BLaER1 treated with 17β-estradiol and CSF1 and Interleukin-3, amounts not matched to agents 10 nM and 100 nM (cell line): ENCODE measurements at regions not wholly inside any gene's neighbourhood (a gene's known extent, or its start where the extent isn't known, plus 50 kb on each side); places are given as distances from the start of the nearest gene placed in this dataset.
A peak's percentile ranks its signal among the peaks of the same experiment; 100 is the strongest.

Experiments
- H3K27ac ChIP-seq, 11 experiments: shearing (Covaris generic); formaldehyde crosslinking; 2 replicates each; pipeline ENCODE4 v1.8.1; 2022
- H3K27me3 ChIP-seq, 11 experiments: shearing (Covaris generic); formaldehyde crosslinking; 2 replicates each; pipeline ENCODE4 v1.8.1; 2022
- H3K36me3 ChIP-seq, 11 experiments: shearing (Covaris generic); formaldehyde crosslinking; 2 replicates each; pipeline ENCODE4 v1.8.1; 2022
- H3K4me1 ChIP-seq, 10 experiments: shearing (Covaris generic); formaldehyde crosslinking; 2 replicates each; pipeline ENCODE4 v1.8.1; 2022
- H3K4me2 ChIP-seq, 11 experiments: shearing (Covaris generic); formaldehyde crosslinking; 2 replicates each; pipeline ENCODE4 v1.8.1; 2022
- H3K4me3 ChIP-seq, 10 experiments: shearing (Covaris generic); formaldehyde crosslinking; 2 replicates each; pipeline ENCODE4 v1.8.1; 2022
- H3K9ac ChIP-seq, 11 experiments: shearing (Covaris generic); formaldehyde crosslinking; 2 replicates each; pipeline ENCODE4 v1.8.1; 2022
- H3K9me3 ChIP-seq, 11 experiments: shearing (Covaris generic); formaldehyde crosslinking; replicated peaks in 1 of 11; 2 replicates each; pipeline ENCODE4 v1.8.1; 2022
- H4K20me1 ChIP-seq, 11 experiments: shearing (Covaris generic); formaldehyde crosslinking; 2 replicates each; pipeline ENCODE4 v1.8.1; 2022
- Cebpa-rat ChIP-seq, 11 experiments: shearing (Covaris generic); IDR thresholded peaks; 2 replicates each; pipeline ENCODE4 v1.8.1; 2022

- no peaks in the 10 kb centered on the region for H3K27me3 ChIP-seq
- H3K9me3 ChIP-seq: no peaks in the 10 kb centered on the region
- H3K4me2 ChIP-seq: peak overlapping the region in 5 of 11 experiments; percentile 5 to 34 (median 19); a peak in 9 of 22 replicates
- H3K36me3 ChIP-seq: no peaks in the 10 kb centered on the region
- H3K27ac ChIP-seq: no peak overlapping the region
- peaks cover 0 to 6% (median 2%) of the 10 kb centered on the region in 10 experiments; a peak in 5 of 20 replicates for H3K4me1 ChIP-seq
- TF ChIP-seq Cebpa-rat (IDR thresholded peaks at IDR 0.05): no peak
- no peak overlapping the region for H3K4me3 ChIP-seq
- H4K20me1 ChIP-seq: no peaks in the 10 kb centered on the region
- H3K9ac ChIP-seq: no peak overlapping the region
Measured at GRCh38 chr20:7503501-7503900, 436.8 kb downstream of the HAO1 start.

- Histone ChIP-seq H3K9me3 (no peaks in the 10 kb centered on the region), H3K4me1 (peaks cover 0 to 6% (median 2%) of the 10 kb centered on the region in 10 experiments; a peak in 5 of 20 replicates), H3K4me3 (no peak overlapping the region), H3K27ac (no peak overlapping the region), H4K20me1 (no peaks in the 10 kb centered on the region), H3K9ac (no peak overlapping the region), H3K4me2 (no peak overlapping the region), H3K27me3 (no peaks in the 10 kb centered on the region), H3K36me3 (no peaks in the 10 kb centered on the region)
- no peak for TF ChIP-seq Cebpa-rat (IDR thresholded peaks at IDR 0.05)
Measured at GRCh38 chr20:7505152-7505834, 435.0 kb downstream of the HAO1 start.

- Histone ChIP-seq H3K9ac (no peak overlapping the region), H3K27ac (no peak overlapping the region), H3K4me2 (no peak overlapping the region), H3K9me3 (no peaks in the 10 kb centered on the region), H3K36me3 (no peaks in the 10 kb centered on the region), H4K20me1 (no peaks in the 10 kb centered on the region), H3K27me3 (no peaks in the 10 kb centered on the region), H3K4me1 (peaks cover 0 to 6% (median 2%) of the 10 kb centered on the region in 10 experiments; a peak in 5 of 20 replicates), H3K4me3 (no peak overlapping the region)
- no peak for TF ChIP-seq Cebpa-rat (IDR thresholded peaks at IDR 0.05)
Measured at GRCh38 chr20:7505835-7506221, 434.4 kb downstream of the HAO1 start.

GRCh38 chr20:7516621-7517111, 423.6 kb downstream of the HAO1 start:
- Histone ChIP-seq H3K4me3 (no peak overlapping the region), H3K27me3 (no peaks in the 10 kb centered on the region), H3K4me1 (no peaks in the 10 kb centered on the region), H3K36me3 (no peaks in the 10 kb centered on the region), H3K27ac (no peak overlapping the region), H3K9me3 (no peaks in the 10 kb centered on the region), H3K4me2 (no peak overlapping the region), H3K9ac (no peak overlapping the region), H4K20me1 (no peaks in the 10 kb centered on the region)
- no peak for TF ChIP-seq Cebpa-rat (IDR thresholded peaks at IDR 0.05)

- Histone ChIP-seq H3K4me3 (no peak overlapping the region), H3K27me3 (no peaks in the 10 kb centered on the region), H3K9ac (no peak overlapping the region), H3K36me3 (no peaks in the 10 kb centered on the region), H4K20me1 (no peaks in the 10 kb centered on the region), H3K9me3 (no peaks in the 10 kb centered on the region), H3K27ac (no peak overlapping the region), H3K4me1 (no peaks in the 10 kb centered on the region), H3K4me2 (no peak overlapping the region)
- TF ChIP-seq Cebpa-rat (IDR thresholded peaks at IDR 0.05): no peak
Measured at GRCh38 chr20:7520361-7520760, 419.9 kb downstream of the HAO1 start.

GRCh38 chr20:7523288-7523687, 417.0 kb downstream of the HAO1 start:
- TF ChIP-seq Cebpa-rat (IDR thresholded peaks at IDR 0.05): no peak
- Histone ChIP-seq H3K4me3 (no peak overlapping the region), H3K9me3 (peaks cover 0 to 4% (median 0%) of the 10 kb centered on the region in 11 experiments; a peak in 3 of 22 replicates), H3K36me3 (no peaks in the 10 kb centered on the region), H3K4me1 (no peaks in the 10 kb centered on the region), H4K20me1 (no peaks in the 10 kb centered on the region), H3K27ac (no peak overlapping the region), H3K27me3 (no peaks in the 10 kb centered on the region), H3K9ac (no peak overlapping the region), H3K4me2 (no peak overlapping the region)

GRCh38 chr20:7540018-7540417, 400.2 kb downstream of the HAO1 start:
- Histone ChIP-seq H3K27ac (no peak overlapping the region), H3K36me3 (no peaks in the 10 kb centered on the region), H4K20me1 (no peaks in the 10 kb centered on the region; a peak in 1 of 22 replicates), H3K27me3 (no peaks in the 10 kb centered on the region), H3K4me1 (no peaks in the 10 kb centered on the region), H3K9me3 (no peaks in the 10 kb centered on the region), H3K4me2 (no peak overlapping the region), H3K4me3 (no peak overlapping the region), H3K9ac (no peak overlapping the region)
- TF ChIP-seq Cebpa-rat (IDR thresholded peaks at IDR 0.05): no peak

GRCh38 chr20:7540923-7541322, 399.3 kb downstream of the HAO1 start:
- H3K27me3 ChIP-seq: no peaks in the 10 kb centered on the region
- H3K4me2 ChIP-seq: no peak overlapping the region
- TF ChIP-seq Cebpa-rat (IDR thresholded peaks at IDR 0.05): no peak
- H3K36me3 ChIP-seq: no peaks in the 10 kb centered on the region
- no peaks in the 10 kb centered on the region; a peak in 1 of 22 replicates for H4K20me1 ChIP-seq
- H3K4me3 ChIP-seq: no peak overlapping the region
- H3K9ac ChIP-seq: no peak overlapping the region
- no peak overlapping the region for H3K27ac ChIP-seq
- no peaks in the 10 kb centered on the region for H3K4me1 ChIP-seq
- H3K9me3 ChIP-seq: peaks cover 0 to 3% (median 0%) of the 10 kb centered on the region in 11 experiments; a peak in 2 of 22 replicates

- Histone ChIP-seq H4K20me1 (no peaks in the 10 kb centered on the region), H3K27ac (no peak overlapping the region), H3K9me3 (no peaks in the 10 kb centered on the region; a peak in 1 of 22 replicates), H3K9ac (no peak overlapping the region), H3K4me3 (no peak overlapping the region), H3K4me2 (no peak overlapping the region), H3K4me1 (peaks cover 0 to 9% (median 3%) of the 10 kb centered on the region in 10 experiments; a peak in 7 of 20 replicates), H3K27me3 (no peaks in the 10 kb centered on the region), H3K36me3 (no peaks in the 10 kb centered on the region)
- TF ChIP-seq Cebpa-rat (IDR thresholded peaks at IDR 0.05): no peak
Measured at GRCh38 chr20:7571101-7571500, 369.2 kb downstream of the HAO1 start.

- TF ChIP-seq Cebpa-rat (IDR thresholded peaks at IDR 0.05): no peak
- H3K4me3 ChIP-seq: no peak overlapping the region
- H3K9ac ChIP-seq: no peak overlapping the region
- H3K4me2 ChIP-seq: no peak overlapping the region
- no peak overlapping the region for H3K27ac ChIP-seq
- H3K36me3 ChIP-seq: no peaks in the 10 kb centered on the region
- H3K4me1 ChIP-seq: peaks cover 0 to 9% (median 3%) of the 10 kb centered on the region in 10 experiments; a peak in 7 of 20 replicates
- no peaks in the 10 kb centered on the region for H3K27me3 ChIP-seq
- H4K20me1 ChIP-seq: no peaks in the 10 kb centered on the region
- no peaks in the 10 kb centered on the region; a peak in 1 of 22 replicates for H3K9me3 ChIP-seq
Measured at GRCh38 chr20:7571521-7572055, 368.7 kb downstream of the HAO1 start.
